ENCODE measurements at regions not wholly inside any gene's neighbourhood (a gene's known extent, or its start where the extent isn't known, plus 50 kb on each side); places are given as distances from the start of the nearest gene placed in this dataset.
"Not testable (repeated sequence)": the region's sequence is repeated elsewhere in the genome, so short reads cannot be mapped to it uniquely, and the experiment has no call there.

GRCh38 chr15:53923741-53924140, 54.5 kb upstream of the UNC13C start:
- not testable (repeated sequence) for TF ChIP-seq CTCF (tag by site-specific recombination; IDR thresholded peaks at IDR 0.05); RBAK (tag by site-specific recombination; IDR thresholded peaks at IDR 0.05); ZNF701 (tag by site-specific recombination; IDR thresholded peaks at IDR 0.05); KLF16 (tag by site-specific recombination; IDR thresholded peaks at IDR 0.05); PRDM4 (tag by site-specific recombination; IDR thresholded peaks at IDR 0.05); ZNF24 (tag by site-specific recombination; IDR thresholded peaks at IDR 0.05); ZNF558 (tag by site-specific recombination; IDR thresholded peaks at IDR 0.05); ZNF792 (tag by site-specific recombination; IDR thresholded peaks at IDR 0.05); ZIC2 (tag by site-specific recombination; IDR thresholded peaks at IDR 0.05); TCF7L2 (IDR thresholded peaks at IDR 0.05; ENCODE audit: borderline replicate concordance, low read depth, low read length); ZNF133 (tag by site-specific recombination; IDR thresholded peaks at IDR 0.05); TRIM28 (IDR thresholded peaks at IDR 0.05; ENCODE audit: borderline replicate concordance, low read length)
- TF ChIP-seq, protein P1, sequence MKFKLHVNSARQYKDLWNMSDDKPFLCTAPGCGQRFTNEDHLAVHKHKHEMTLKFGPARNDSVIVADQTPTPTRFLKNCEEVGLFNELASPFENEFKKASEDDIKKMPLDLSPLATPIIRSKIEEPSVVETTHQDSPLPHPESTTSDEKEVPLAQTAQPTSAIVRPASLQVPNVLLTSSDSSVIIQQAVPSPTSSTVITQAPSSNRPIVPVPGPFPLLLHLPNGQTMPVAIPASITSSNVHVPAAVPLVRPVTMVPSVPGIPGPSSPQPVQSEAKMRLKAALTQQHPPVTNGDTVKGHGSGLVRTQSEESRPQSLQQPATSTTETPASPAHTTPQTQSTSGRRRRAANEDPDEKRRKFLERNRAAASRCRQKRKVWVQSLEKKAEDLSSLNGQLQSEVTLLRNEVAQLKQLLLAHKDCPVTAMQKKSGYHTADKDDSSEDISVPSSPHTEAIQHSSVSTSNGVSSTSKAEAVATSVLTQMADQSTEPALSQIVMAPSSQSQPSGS (tag by site-specific recombination; IDR thresholded peaks at IDR 0.05; ENCODE audit: low read depth), result not testable (repeated sequence)
- TF ChIP-seq, protein P2, sequence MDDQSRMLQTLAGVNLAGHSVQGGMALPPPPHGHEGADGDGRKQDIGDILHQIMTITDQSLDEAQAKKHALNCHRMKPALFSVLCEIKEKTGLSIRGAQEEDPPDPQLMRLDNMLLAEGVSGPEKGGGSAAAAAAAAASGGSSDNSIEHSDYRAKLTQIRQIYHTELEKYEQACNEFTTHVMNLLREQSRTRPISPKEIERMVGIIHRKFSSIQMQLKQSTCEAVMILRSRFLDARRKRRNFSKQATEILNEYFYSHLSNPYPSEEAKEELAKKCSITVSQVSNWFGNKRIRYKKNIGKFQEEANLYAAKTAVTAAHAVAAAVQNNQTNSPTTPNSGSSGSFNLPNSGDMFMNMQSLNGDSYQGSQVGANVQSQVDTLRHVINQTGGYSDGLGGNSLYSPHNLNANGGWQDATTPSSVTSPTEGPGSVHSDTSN (CRISPR knock-in tag; IDR thresholded peaks at IDR 0.05), result not testable (repeated sequence)

Measured in HEK293 (cell line).